GM21737 (cell line): ENCODE measurements at regions not wholly inside any gene's neighbourhood (a gene's known extent, or its start where the extent isn't known, plus 50 kb on each side); places are given as distances from the start of the nearest gene placed in this dataset.
"Not testable (repeated sequence)": the region's sequence is repeated elsewhere in the genome, so short reads cannot be mapped to it uniquely, and the experiment has no call there.

Experiments used
- ATAC-seq: cut with Tn5 transposase; IDR thresholded peaks from one replicate; pipeline ENCODE4 v1.9.1; 2021; ENCODE audit warnings: mild to moderate bottlenecking, moderate library complexity; ENCODE audit not compliant: unreplicated experiment

DNA sequence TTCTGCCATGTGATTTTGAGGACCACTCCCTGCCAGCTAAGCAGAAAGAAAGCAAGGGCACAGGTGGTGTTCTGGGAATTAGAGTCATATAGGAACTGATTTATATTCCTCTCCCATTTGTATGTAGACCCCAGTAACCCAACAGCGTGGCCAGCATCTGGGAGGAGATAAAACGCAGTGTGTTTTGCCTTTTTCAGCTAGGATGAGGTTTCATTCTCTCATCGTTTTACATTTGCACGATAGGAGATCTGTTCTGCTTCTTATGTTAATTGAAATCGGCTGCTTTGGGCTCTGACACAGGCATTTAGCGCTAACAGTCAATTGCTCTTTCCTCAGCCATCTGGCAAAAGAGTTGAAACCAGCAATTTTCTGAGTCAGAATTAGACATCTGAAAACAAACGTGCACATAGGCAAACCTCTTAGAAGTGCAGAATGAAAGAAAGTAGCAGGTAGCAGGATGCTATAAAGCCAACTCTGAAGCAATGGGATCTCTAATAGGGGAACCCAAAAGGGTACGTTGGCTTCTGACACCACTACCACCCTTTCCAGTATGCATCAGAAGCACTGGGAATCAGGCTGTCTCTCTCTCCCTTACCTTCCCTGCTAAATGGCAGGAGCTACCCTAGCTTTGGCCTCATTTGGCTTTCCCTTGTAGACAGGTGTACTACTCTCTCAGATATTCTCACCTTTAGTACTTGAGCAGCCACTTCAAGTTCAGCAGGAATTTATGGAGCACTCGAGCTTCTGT lies 219.1 kb downstream of the PHLDA1 start:
- no peak for ATAC-seq

DNA sequence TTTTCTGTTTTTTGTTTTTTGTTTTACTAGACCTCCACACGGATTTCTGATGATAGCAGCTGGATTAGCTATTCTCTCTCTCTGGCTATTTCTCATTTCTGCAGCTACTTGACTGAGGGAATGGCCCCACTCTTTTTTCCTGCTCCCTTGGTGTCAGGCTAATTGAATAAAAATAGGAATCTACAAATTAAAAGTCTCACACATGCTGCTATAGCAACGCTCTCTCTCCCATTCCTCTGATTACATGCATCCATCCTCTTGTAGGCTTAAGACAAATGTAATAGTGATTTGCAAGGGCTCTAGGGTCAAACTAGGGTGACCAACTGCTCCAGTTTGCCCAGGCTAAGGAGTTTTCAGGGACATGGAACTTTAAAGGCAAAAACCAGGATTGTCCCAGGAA lies 221.8 kb downstream of the PHLDA1 start:
- no peak for ATAC-seq

DNA sequence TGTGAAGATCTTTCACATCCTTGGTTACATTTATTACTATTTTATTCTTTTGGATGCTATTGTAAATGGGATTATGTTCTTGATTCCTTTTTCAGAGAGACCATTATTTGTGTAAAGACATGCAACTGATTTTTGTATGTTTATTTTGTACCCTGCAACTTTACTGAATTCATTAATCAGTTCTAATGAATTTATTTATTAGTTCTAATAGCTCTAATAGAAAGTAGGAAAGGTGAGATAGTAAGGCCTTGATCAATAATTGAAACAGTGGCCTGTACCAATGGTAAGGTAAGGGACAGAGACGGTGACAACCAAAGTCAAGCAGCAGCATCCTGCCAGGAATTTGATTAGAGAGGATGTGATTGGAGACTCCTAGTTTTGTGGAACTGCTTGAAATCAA lies 224.1 kb downstream of the PHLDA1 start:
- ATAC-seq: no peak

DNA sequence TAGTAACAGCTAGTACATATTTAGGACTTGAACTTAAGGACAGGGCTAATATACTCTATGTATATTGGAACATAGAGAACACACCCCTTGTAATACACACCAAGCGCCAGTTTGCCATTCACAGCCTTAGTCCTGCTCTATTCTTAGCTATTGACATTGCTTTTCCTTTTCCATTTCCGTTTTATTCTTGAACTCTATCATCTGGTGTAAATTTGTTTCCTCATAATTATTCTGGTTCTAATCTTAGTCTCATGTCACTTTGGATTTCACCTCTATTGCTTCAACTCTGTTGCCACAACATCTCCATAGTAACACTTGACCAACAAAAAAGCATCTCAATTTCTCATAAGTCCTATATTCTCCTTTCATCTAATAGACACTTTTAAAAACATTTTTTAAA lies 225.7 kb downstream of the PHLDA1 start:
- no peak for ATAC-seq

DNA sequence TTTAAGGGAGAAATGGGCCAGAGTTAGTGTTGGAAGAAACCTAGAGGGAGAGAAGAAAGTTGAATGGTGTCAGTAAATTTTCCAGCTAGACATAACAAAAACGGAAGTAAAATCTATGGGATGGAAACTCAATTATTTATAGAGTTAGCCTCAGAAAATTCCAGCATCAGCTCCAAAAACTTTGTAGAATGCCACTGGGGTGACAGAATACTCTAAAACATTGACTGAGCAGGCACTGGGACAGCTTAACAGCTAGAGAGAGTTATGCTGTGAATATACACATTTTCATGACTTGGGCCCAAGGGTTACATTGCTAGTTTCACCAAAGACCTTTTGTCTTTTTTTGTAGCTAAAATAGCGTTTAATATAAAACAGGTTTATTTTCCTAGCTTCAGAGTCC lies 226.3 kb downstream of the PHLDA1 start:
- ATAC-seq: no peak

DNA sequence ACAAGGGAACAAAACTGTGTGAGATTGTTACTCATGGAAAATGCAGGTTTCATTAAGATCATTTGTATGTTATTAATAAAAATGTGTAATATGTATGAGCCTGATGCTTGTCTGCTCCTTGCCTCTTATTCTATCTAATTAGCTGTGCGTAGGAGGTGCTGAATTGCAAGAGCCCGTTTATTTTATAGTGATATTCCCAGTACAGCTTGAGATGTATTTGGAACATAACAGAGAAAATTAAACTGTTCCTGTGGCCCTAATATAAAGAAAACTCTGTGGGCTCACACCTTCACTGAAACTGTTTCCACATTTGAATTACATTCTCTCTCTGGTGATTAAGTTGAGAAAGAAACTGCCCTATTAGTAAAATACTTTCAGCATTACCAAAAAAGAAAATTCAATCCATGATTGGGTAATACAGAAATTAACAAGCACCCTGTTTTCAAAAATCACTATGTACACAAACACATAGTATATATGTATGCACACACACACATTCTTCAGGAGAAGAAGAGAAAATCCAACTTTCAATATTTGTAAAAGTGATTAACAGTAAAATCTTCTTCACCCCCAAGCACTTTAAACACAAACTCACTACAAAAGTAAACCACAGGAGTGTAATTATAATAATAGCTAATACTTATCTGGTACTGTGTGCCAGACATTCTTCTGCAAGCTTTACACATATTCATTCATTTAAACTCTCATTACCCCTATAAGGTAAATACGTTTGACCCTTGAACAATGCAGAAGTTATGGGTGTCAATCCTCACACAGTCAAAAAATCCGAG lies 233.2 kb downstream of the PHLDA1 start:
- no peak for ATAC-seq

DNA sequence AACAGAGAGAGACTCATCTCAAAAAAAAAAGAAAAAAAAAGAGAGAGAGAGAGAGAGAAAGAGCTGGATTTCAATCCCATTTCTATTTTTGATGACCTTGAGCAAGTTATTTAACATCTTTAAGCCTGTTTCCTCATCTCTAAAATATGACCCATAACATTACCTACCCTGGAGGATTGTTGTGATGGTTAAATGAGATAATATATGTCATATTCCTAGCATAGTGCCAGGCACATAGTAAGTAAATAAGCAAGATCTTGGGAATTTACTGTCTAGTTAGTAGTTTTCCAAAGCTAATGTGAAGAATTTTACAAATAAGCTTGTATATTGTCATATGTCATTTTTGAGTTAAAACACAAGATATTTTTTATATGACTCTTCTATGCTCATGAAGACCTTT lies 236.5 kb downstream of the PHLDA1 start:
- ATAC-seq: no peak

DNA sequence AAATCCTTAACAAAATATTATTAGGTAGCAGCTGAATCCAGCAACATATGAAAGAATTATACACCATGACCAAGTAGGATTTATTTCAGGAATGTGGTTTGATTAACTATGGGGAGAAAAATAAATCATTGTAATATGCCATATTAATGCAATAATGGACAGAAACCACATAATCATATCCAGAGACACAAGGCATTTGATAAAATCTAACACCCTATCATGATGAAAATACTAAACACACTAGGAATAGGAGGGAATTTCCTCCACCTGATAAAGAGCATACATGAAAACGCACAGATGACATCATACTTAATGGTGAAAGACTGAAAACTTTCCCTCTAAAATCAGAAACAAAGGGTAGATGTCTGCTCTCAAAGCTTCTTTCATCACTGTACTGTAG lies 238.9 kb downstream of the PHLDA1 start:
- ATAC-seq: no peak

DNA sequence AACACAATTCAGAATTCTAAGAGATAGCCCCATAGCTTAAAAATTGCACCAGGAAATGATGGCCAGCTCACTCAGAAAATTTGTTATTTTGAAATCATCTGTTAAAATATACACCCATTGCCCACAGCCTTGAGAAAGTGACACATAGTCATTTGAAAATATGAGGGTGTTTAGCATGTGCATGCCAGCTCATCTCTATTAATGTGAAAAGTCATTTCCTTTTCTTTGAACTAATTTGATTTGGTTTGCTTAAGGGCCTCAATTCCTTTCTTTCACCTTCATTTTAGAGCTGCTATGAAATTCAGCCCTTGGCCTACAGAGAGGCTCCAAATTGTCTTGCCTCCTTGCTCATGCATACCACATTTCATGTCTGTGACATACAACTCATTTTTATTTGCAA lies 241.4 kb downstream of the PHLDA1 start:
- no peak for ATAC-seq

DNA sequence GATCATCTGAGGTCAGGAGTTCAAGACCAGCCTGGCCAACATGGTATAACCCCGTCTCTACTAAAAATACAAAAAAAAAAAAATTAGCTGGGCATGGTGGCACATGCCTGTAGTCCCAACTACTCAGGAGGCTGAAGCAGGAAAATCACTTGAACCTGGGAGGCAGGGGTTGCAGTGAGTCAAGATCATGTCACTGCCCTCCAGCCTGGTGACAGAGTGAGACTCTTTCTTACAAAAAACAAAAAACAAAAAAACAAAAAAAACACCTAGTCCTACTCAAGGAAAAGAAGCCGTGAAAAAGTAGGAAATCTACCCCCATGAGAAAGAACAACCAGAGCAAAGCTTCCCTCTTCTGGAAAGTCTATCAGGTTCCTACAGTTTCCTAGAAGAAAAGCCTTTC lies 244.4 kb downstream of the PHLDA1 start:
- not testable (repeated sequence) for ATAC-seq

DNA sequence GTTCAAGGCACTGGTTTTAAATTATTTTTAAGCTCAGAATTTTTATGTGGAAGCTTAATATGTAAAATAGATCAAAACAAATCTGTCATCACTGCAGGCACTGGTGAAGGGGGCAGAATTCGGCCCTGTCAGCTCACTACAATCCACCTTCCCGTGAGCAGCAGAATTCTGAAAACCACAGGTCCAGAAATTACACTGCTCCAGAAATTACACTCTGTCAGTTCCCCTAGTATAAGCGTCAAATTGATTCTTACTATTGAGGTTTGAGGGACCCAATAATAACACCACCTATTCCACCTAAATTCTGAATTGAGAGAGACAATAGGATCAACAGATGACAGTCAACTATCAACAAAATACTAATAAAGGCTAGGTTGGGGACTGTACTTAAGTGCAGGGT lies 245.5 kb downstream of the PHLDA1 start:
- ATAC-seq: no peak

DNA sequence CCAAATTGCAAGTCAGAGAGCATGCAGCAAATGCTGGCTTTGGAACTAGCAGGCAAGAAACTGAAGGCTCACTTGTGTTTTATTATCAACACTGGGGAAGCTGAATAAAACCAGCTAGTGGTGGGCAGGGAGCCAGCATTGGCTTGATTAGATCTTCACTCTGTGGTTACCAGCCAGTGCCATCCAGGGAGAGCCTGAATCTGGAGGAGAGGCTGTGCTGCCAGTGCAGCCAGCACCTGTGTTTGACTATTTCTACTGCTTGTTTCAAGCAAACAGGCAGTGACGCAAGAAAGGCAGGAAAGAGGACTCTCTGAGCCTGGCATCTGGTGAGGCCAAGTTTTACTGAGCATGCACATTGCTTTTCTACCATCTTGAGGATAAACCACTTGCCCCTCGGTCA lies 247.0 kb downstream of the PHLDA1 start:
- no peak for ATAC-seq

DNA sequence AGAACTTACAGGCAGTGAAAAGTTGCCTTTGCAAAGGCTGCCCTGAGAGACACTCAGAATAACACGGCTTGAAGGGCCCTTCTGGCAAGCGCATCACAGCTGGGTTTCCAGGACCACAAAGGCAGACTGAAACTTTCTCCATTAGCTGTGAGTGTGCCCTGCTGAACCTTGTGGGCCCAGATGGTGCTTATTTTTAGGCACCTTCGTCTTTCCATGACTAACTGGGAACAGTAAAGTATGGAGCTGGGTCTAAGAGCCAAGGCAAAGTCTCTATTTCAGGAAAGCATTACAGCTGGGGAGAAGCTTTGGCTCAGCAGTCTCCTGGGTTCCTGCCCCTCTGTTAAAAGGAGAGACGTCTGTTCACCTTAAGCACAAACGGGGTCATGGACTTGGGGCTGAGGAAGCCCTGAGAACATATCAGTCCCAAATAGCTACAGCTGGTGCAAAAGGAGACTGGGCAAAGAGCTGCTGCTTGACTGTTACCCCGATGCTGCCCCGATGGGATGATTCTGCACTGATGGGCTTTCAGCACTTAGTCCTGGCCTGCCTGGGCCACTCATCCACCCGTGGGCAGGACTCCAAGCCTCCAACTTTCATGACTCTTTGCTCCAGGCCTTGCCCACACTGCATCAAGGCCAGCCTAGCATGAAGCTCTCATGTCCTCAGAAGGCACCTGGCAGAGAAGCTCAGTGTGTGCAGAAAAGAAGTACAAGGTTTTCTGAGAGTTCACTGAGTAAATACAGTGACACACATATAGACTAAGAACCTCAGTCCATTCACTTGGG lies 248.3 kb downstream of the PHLDA1 start:
- ATAC-seq: no peak

DNA sequence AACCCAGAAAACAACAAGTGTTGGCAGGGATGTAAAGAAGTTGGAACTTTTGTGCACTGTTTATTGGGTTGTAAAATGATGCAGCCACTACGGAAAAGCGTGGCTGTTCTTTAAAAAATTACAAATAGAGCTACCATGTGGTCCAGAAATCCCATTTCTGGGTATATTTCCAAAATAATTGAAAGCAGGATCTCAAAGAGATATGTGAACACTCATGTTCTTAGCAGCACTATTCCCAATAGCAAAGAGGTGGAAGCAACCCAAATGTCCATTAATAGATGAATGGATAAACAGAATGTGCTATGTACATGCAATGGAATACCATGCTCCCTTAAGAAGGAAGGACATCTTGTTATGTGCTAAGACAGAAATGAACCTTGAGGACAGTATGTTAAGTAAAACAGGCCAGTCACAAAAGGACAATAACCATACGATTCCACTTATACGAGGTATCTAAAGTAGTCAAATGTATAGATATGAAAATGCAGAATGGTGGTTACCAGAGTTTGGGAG lies 249.5 kb downstream of the PHLDA1 start:
- no peak for ATAC-seq

DNA sequence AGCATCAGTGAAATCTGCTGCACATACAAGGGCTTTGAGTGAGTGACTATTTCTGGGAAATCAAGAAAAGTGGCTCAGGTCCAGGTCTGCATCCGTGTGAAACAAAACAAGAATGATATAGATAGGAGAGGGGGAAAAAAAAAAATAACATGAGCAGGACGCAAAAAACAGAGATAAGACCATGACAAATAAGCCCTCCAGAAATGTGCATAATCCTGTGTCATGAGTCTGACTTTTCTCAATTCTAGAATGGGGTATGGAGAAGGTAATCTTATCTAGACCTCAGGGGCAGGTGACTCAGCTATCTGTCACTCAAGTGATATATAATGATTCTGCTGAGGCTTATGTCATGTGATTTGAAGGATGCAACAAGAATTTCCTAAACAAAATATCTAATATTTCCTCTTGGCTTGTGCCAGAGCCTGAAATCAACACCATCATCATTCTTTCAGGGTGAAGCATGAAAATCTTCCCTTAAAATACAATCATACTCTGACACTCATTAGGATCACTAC lies 250.0 kb downstream of the PHLDA1 start:
- no peak for ATAC-seq

DNA sequence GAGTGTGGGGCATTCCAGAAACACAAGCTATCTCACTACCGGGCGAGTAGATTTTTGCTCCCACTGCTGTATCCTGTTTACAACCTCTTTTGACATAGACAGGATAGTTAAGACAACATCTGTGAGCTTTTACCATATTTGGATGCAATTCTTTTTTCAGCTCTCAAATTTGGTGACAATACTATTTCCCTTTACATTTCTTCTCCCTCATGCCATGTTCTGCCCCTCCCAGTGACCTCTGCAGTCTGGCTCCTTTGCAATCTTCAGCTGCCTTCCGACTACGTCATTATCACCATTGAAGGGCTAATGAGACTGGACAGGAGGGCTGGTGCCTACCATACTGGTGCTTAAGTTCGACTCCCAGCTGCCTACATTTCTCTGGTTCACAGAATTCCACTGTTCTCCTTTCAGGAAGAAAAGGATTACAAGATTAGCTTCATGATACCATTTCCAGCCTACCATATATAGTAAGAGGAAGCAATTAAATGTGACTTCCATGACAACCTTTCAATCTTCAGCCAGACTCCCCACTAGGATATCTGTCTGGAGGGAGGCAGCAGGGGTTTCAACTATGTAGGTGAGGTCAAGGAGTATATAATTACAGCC lies 251.6 kb downstream of the PHLDA1 start:
- ATAC-seq: no peak

DNA sequence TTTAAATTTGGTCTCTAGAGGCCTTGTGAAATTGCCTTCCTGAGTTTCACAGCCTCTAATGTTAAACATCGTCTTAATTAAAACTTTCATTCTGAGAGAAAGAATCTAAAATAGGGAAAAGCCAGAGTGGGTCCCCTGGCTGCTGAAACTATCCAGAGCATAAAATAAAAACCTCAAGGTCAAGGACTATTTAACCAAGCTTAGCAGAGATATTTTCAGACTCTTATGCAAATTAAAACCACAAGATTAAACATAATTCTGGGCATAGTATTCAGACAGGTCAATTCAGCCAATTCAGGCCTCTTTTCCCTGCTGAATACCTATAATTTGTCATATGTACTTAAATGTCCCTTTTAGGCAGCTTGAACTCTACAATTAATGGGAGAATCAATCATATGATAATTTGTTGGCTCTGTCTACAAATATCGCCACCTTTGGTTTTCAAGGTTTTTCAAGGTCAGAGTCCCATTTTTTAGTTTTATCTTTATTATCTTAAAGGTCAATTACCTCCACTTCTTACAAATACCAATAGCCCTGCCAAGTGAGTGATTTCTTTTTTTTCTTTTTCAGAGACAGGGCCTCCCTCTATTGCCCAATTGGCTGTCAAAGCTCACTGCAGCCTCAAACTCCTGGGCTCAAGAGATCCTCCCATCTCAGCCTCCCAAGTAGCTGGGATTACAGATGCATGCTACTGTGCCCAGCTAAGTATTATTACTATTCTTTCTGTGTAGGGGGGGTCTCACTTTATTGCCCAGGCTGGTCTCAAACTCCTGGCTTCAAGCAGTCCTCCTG lies 257.1 kb downstream of the PHLDA1 start:
- ATAC-seq: peak; percentile 72

DNA sequence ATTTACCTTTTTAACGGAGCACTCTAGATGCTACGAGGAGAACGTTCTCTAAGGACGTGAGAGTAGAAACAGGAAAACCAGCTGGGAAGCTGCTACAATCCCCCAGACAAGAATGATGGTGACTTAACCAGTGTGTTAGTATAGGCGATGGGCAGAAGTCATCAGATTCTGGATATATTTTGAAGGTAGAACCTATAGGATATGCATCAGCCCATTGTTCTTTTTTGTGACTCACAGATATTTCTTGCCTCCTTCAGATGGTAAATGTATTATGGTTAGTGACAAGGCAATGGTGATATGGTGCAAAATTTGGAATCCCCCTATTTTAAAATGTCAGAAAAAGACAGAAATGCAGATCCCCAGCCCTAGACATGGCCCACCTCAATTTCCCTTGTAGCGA lies 258.2 kb downstream of the PHLDA1 start:
- ATAC-seq: no peak

DNA sequence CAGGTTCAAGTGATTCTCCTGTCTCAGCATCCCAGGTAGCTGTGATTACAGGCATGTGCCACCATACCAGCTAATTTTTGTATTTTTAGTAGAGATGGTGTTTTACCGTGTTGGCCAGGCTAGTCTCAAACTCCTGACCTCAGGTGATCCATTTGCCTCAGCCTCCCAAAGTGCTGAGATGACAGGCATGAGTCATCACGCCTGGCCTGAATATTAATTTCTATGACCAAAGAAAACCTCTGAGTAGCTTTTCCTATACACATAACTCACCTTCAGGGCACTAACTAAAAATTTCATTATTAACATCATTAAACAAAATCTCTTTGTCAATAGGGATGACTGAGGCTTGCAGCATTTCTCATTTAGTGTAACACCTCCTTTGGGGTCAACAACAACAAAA lies 259.6 kb upstream of the KRR1 start:
- no peak for ATAC-seq

DNA sequence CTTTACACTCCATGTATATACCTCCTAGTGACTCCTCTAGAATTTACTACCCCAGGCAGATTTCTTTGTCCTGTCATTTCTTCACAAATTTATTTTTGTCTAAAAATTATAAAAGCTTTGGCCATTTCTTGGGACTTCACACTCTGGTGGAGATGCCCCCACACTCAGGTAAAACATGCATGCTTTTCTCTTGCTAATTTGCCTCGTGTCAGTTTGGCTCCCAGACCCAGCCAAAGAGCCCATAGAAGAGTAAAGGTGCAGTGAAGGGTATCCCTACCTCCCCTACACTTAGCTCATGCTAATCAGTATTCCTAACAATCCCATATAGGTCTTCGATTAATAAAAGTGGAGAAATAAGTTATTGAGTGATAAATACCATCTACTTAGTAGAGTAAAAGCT lies 256.5 kb upstream of the KRR1 start:
- ATAC-seq: no peak
